ENCODE measurements at regions not wholly inside any gene's neighbourhood (a gene's known extent, or its start where the extent isn't known, plus 50 kb on each side); places are given as distances from the start of the nearest gene placed in this dataset.

DNA sequence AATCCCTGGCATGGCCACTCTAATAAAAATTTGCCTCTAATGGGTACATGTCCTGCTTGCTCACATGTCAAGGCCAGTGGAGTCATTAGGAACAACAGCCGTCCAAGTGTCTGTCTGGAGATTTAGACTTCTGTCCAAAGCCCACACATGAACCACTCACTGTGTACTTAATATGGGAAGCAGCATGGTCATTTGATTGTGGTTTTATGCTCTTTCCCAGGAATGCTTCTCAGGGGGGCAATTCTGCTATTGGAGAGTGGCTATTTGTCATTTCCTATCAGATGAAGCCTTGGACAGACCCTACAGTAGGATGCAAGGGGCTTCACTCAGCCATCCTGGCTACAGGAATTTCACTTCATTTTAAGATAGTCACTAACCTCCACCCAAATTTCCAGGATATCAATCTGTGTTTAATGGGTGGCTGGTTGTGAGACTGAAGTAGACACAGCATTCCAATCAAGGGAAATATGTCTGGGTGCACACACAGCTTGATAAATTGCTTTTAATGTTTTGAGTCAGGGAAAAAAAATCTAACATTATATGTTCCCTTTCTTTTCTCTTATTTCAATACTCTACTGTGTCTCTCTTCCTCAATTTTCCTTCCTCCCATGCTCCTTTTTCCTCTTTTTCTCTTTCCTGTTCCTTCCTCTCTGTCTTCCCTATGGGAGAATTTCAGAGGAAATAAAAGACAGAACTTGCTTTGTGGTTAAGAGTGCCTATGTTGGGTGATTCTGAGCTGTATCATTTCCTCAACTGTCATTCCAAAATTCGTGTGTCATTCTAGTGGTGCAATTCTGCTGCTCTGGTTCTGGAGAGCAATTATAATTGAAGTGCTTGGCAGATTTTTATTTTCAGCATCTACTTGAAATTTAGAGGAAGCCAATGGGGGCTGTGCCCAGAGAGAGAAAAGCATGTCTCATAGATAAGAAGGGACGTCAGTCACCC, 320.1 kb downstream of the OSR1 start:
- H3K36me3 ChIP-seq (ENCODE audit: control insufficient read depth, insufficient read depth, low read length), result no peaks in the 10 kb centered on the region
- FAIRE-seq (no peak), DNase-seq (ENCODE audit: low read depth) (peak; percentile 91)
- H3K4me3 ChIP-seq (ENCODE audit: low read depth, low read length), result no peak overlapping the region
- TF ChIP-seq, protein P1, sequence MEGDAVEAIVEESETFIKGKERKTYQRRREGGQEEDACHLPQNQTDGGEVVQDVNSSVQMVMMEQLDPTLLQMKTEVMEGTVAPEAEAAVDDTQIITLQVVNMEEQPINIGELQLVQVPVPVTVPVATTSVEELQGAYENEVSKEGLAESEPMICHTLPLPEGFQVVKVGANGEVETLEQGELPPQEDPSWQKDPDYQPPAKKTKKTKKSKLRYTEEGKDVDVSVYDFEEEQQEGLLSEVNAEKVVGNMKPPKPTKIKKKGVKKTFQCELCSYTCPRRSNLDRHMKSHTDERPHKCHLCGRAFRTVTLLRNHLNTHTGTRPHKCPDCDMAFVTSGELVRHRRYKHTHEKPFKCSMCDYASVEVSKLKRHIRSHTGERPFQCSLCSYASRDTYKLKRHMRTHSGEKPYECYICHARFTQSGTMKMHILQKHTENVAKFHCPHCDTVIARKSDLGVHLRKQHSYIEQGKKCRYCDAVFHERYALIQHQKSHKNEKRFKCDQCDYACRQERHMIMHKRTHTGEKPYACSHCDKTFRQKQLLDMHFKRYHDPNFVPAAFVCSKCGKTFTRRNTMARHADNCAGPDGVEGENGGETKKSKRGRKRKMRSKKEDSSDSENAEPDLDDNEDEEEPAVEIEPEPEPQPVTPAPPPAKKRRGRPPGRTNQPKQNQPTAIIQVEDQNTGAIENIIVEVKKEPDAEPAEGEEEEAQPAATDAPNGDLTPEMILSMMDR (IDR thresholded peaks at IDR 0.05; ENCODE audit: insufficient read depth, low read length, severe bottlenecking), result no peak
- no peaks in the 10 kb centered on the region for H3K27me3 ChIP-seq (ENCODE audit: control insufficient read depth, insufficient read depth, low read length)

DNA sequence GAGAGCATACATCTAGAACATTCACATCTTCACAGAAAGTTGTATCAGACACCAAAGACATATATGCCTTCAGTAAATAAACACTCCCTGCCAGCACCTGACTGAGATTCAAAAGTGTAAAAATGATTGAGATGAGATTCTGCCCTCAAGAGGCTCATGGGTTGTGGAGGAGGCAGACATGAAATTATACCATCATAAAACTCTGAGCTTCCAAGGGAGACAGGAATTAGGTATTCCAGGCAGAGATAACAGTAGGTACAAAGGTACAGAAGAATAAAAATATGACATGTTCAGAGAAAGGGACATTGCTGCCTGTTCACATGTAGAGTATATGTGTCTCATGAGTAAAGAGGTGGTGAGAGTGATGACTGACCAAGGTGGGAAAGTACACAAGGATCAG, 322.3 kb downstream of the OSR1 start:
- no peaks in the 10 kb centered on the region for H3K27me3 ChIP-seq (ENCODE audit: control insufficient read depth, insufficient read depth, low read length)
- FAIRE-seq (no peak), DNase-seq (ENCODE audit: low read depth) (no peak)
- H3K36me3 ChIP-seq (ENCODE audit: control insufficient read depth, insufficient read depth, low read length), result no peaks in the 10 kb centered on the region
- TF ChIP-seq, protein P1 (IDR thresholded peaks at IDR 0.05; ENCODE audit: insufficient read depth, low read length, severe bottlenecking), result no peak
- no peak overlapping the region for H3K4me3 ChIP-seq (ENCODE audit: low read depth, low read length)

DNA sequence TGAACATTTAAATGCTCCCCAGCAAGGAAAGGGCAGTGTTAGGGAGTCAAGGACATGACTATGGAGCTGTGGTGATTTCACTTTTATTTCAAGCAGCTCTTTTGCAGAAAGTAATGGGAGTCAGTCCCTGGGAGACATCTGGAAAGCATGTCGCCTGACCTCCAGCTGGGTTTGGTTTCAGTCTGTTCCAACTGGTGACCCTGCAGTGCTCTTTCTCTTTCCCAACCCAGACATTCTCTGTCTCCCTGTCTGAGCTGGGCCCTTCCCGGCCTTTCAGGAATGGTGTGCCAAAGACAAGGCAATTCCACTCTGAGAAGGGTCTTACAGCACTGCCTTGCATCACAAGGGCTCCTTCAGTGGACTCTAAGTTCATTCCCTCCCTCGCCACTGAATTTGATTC, 323.2 kb downstream of the OSR1 start:
- TF ChIP-seq, protein P1 (IDR thresholded peaks at IDR 0.05; ENCODE audit: insufficient read depth, low read length, severe bottlenecking), result no peak
- H3K27me3 ChIP-seq (ENCODE audit: control insufficient read depth, insufficient read depth, low read length), result no peaks in the 10 kb centered on the region
- H3K36me3 ChIP-seq (ENCODE audit: control insufficient read depth, insufficient read depth, low read length), result no peaks in the 10 kb centered on the region
- DNase-seq (ENCODE audit: low read depth) (no peak), FAIRE-seq (no peak)
- H3K4me3 ChIP-seq (ENCODE audit: low read depth, low read length), result no peak overlapping the region

DNA sequence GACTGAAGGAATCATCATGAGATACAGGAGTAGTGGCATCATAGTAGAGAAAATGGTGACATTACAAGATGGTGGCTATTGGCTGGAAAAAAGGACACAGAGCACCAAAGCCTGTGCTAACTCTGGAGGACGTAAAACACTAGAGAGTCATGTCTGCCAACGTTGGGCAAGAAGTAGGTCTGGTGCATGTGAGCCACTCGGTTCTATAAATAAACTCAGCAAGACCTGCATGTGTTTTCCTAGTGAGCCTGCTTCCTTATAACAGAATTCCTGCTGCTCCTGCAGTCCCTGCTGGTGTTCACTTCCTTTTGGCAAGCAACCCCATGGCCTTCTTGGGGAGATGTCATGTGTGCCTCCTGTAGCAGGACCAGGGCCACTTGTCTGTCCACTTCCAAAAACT, 325.2 kb downstream of the OSR1 start:
- no peaks in the 10 kb centered on the region for H3K36me3 ChIP-seq (ENCODE audit: control insufficient read depth, insufficient read depth, low read length)
- DNase-seq (ENCODE audit: low read depth) (no peak), FAIRE-seq (no peak)
- TF ChIP-seq, protein P1 (IDR thresholded peaks at IDR 0.05; ENCODE audit: insufficient read depth, low read length, severe bottlenecking), result no peak
- no peaks in the 10 kb centered on the region for H3K27me3 ChIP-seq (ENCODE audit: control insufficient read depth, insufficient read depth, low read length)
- no peak overlapping the region for H3K4me3 ChIP-seq (ENCODE audit: low read depth, low read length)

DNA sequence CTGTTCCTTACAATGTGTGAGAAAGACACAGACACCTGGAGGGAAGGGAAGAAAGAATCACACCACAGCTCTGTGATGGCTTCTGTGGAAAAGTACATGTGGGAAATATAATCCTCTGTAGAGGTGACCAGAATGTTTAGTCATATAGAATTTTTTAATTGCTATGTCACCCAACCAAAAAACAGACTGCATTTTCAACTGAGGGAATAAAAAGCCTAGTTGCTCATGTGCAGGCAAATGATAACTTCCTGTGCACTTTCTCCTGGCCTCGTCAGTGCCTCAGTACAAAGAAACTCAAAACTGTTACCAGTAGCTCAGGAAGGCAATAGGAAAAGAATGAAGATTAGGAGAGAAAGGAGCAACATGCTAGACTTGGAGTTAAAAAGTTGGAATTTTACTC, 326.8 kb downstream of the OSR1 start:
- no peaks in the 10 kb centered on the region for H3K27me3 ChIP-seq (ENCODE audit: control insufficient read depth, insufficient read depth, low read length)

More for the DNA sequence above, 326.8 kb downstream of the OSR1 start:
- Histone ChIP-seq H3K4me3 (ENCODE audit: low read depth, low read length) (no peak overlapping the region), H3K36me3 (ENCODE audit: control insufficient read depth, insufficient read depth, low read length) (no peaks in the 10 kb centered on the region)
- DNase-seq (ENCODE audit: low read depth), result peak; percentile 39
- TF ChIP-seq, protein P1 (IDR thresholded peaks at IDR 0.05; ENCODE audit: insufficient read depth, low read length, severe bottlenecking), result no peak
- no peak for FAIRE-seq
